K562 (cell line): ENCODE measurements at regions not wholly inside any gene's neighbourhood (a gene's known extent, or its start where the extent isn't known, plus 50 kb on each side); places are given as distances from the start of the nearest gene placed in this dataset.

ENCODE experiments used
- LCOR ChIP-seq: sonication (generic); formaldehyde crosslinking; IDR thresholded peaks from 2 replicates; pipeline ENCODE4 v1.8.0; 2022; ENCODE audit warnings: mild to moderate bottlenecking, missing genetic modification reagents
- ZNF217 ChIP-seq: sonication (generic); formaldehyde crosslinking; IDR thresholded peaks from 2 replicates; pipeline ENCODE4 v1.8.0; 2022; ENCODE audit warnings: mild to moderate bottlenecking, missing genetic modification reagents

DNA sequence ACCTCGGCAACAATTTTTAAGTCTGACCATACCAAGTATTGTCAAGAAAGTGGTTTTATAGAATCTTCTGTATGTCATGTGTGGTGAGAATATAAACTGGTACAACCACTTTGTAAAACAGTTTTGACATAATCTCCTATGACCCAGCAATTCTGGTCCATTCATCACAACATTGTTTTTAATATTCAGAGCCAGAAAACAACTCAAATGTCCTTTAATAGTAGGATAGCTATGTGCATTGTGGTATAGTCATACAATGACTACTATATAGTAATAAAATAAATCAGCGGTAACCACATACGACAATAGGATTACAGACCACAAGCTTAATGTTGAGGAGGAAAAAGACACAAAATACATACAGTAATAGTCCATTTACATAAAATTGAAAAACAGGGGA lies 175.2 kb upstream of the SPATS2L start:
- TF ChIP-seq LCOR (CRISPR knock-in tag) (no peak), ZNF217 (CRISPR knock-in tag) (no peak)
